ENCODE measurements at regions not wholly inside any gene's neighbourhood (a gene's known extent, or its start where the extent isn't known, plus 50 kb on each side); places are given as distances from the start of the nearest gene placed in this dataset.

- TF ChIP-seq ZNF426 (tag by site-specific recombination; IDR thresholded peaks at IDR 0.05) (no peak), ZNF639 (tag by site-specific recombination; IDR thresholded peaks at IDR 0.05) (no peak), ZNF600 (tag by site-specific recombination; IDR thresholded peaks at IDR 0.05) (no peak), ZNF280D (tag by site-specific recombination; IDR thresholded peaks at IDR 0.05) (no peak), KLF9 (tag by site-specific recombination; IDR thresholded peaks at IDR 0.05; ENCODE audit: low read depth) (no peak), ZNF155 (tag by site-specific recombination; IDR thresholded peaks at IDR 0.05) (no peak), ZNF654 (tag by site-specific recombination; IDR thresholded peaks at IDR 0.05; ENCODE audit: low read depth) (no peak), ZNF677 (tag by site-specific recombination; IDR thresholded peaks at IDR 0.05) (no peak)
- TF ChIP-seq, protein P1, sequence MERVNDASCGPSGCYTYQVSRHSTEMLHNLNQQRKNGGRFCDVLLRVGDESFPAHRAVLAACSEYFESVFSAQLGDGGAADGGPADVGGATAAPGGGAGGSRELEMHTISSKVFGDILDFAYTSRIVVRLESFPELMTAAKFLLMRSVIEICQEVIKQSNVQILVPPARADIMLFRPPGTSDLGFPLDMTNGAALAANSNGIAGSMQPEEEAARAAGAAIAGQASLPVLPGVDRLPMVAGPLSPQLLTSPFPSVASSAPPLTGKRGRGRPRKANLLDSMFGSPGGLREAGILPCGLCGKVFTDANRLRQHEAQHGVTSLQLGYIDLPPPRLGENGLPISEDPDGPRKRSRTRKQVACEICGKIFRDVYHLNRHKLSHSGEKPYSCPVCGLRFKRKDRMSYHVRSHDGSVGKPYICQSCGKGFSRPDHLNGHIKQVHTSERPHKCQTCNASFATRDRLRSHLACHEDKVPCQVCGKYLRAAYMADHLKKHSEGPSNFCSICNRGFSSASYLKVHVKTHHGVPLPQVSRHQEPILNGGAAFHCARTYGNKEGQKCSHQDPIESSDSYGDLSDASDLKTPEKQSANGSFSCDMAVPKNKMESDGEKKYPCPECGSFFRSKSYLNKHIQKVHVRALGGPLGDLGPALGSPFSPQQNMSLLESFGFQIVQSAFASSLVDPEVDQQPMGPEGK (tag by site-specific recombination; IDR thresholded peaks at IDR 0.05) = no peak
- Histone ChIP-seq H3K9me3 (ENCODE audit: control insufficient read depth, insufficient read depth, low read depth, low read length) (no peaks in the 10 kb centered on the region), H3K4me1 (ENCODE audit: control insufficient read depth, insufficient read depth, low read length) (no peaks in the 10 kb centered on the region), H3K4me3 (ENCODE audit: low read depth, low read length) (no peak overlapping the region), H3K27ac (ENCODE audit: extremely low read depth, low read depth, low read length) (no peak overlapping the region), H3K36me3 (ENCODE audit: control insufficient read depth in 2 of 2, insufficient read depth in 1 of 2, low read length in 2 of 2) (no peaks in the 10 kb centered on the region)
- ChIA-PET POLR2A (no interaction called here), CTCF (no interaction called here)
Observed at GRCh38 chr13:68046903-68047302, 816.8 kb upstream of the PCDH9 start.

DNA sequence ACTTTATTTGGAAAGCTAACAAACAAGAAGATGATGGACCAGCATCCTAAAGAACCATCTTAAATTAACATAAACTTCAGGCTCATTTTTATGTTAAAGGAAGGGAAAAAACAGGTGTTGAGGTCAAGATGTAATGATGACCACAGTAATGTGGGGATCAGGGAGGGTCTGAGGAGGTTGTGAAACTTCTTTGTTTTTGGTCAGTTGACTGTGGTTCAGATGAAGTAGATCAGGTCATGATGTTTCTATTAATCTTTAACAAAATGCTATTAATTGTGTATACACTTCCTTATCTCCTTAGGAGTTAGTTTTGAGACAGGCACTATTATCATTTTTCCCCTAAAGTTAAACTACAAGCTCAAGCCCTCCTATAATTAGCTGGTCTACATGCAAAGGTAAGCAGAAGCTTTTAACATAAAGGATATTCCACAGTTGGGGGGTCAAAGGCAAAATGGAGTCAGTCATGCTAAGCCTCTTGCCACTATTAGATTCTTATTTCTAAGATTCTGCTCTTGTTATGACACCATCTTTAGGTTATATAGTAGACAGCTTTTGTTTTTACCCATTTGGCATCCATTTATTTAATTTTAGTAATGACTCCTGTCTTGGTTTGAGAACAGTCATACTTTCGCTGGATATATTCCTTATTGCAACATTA lies 800.1 kb upstream of the PCDH9 start:
- Histone ChIP-seq H3K9me3 (ENCODE audit: control insufficient read depth, insufficient read depth, low read depth, low read length) (no peaks in the 10 kb centered on the region), H3K27ac (ENCODE audit: extremely low read depth, low read depth, low read length) (no peak overlapping the region), H3K36me3 (ENCODE audit: control insufficient read depth in 2 of 2, insufficient read depth in 1 of 2, low read length in 2 of 2) (no peaks in the 10 kb centered on the region), H3K4me3 (ENCODE audit: low read depth, low read length) (no peak overlapping the region), H3K4me1 (ENCODE audit: control insufficient read depth, insufficient read depth, low read length) (no peaks in the 10 kb centered on the region)
- ChIA-PET POLR2A (no interaction called here), CTCF (interaction anchor here (0.6 kb wide), 1 partner anchor 753 kb away, joined by 4 read pairs; no protein-coding TSS in a partner anchor)
- peak; percentile 53; the same call in 1 of the 2 replicates for TF ChIP-seq ELK4 (IDR thresholded peaks at IDR 0.05; ENCODE audit: borderline replicate concordance, low read depth, low read length)
- TF ChIP-seq ZNF600 (tag by site-specific recombination; IDR thresholded peaks at IDR 0.05) = no peak

- no peaks in the 10 kb centered on the region for H3K36me3 ChIP-seq (ENCODE audit: control insufficient read depth in 2 of 2, insufficient read depth in 1 of 2, low read length in 2 of 2)
- no peak overlapping the region for H3K27ac ChIP-seq (ENCODE audit: extremely low read depth, low read depth, low read length)
- ChIA-PET POLR2A (no interaction called here), CTCF (no interaction called here)
- no peak overlapping the region for H3K4me3 ChIP-seq (ENCODE audit: low read depth, low read length)
- H3K4me1 ChIP-seq (ENCODE audit: control insufficient read depth, insufficient read depth, low read length) = no peaks in the 10 kb centered on the region
- no peaks in the 10 kb centered on the region for H3K9me3 ChIP-seq (ENCODE audit: control insufficient read depth, insufficient read depth, low read depth, low read length)
- no peak for TF ChIP-seq ZNF146 (tag by site-specific recombination; IDR thresholded peaks at IDR 0.05)
- TF ChIP-seq ZNF510 (tag by site-specific recombination; IDR thresholded peaks at IDR 0.05; ENCODE audit: insufficient replicate concordance) = no peak
- no peak for TF ChIP-seq ZNF629 (tag by site-specific recombination; IDR thresholded peaks at IDR 0.05)
- no peak for TF ChIP-seq KLF10 (tag by site-specific recombination; IDR thresholded peaks at IDR 0.05)
- TF ChIP-seq ZNF660 (tag by site-specific recombination; IDR thresholded peaks at IDR 0.05) = no peak
- no peak for TF ChIP-seq ZNF248 (tag by site-specific recombination; IDR thresholded peaks at IDR 0.05)
- TF ChIP-seq ZNF211 (tag by site-specific recombination; IDR thresholded peaks at IDR 0.05; ENCODE audit: low read depth) = no peak
- TF ChIP-seq ZNF37A (tag by site-specific recombination; IDR thresholded peaks at IDR 0.05) = no peak
- TF ChIP-seq ZNF843 (tag by site-specific recombination; IDR thresholded peaks at IDR 0.05) = no peak
- no peak for TF ChIP-seq SCRT1 (tag by site-specific recombination; IDR thresholded peaks at IDR 0.05; ENCODE audit: borderline replicate concordance)
- no peak for TF ChIP-seq ZNF394 (tag by site-specific recombination; IDR thresholded peaks at IDR 0.05; ENCODE audit: borderline replicate concordance)
- TF ChIP-seq ZNF645 (tag by site-specific recombination; IDR thresholded peaks at IDR 0.05) = no peak
- TF ChIP-seq TRIM28 (IDR thresholded peaks at IDR 0.05; ENCODE audit: borderline replicate concordance, low read length) = no peak
- TF ChIP-seq ZNF621 (tag by site-specific recombination; IDR thresholded peaks at IDR 0.05) = no peak
Observed at GRCh38 chr13:68028701-68029100, 798.6 kb upstream of the PCDH9 start.
